ENCODE measurements at regions not wholly inside any gene's neighbourhood (a gene's known extent, or its start where the extent isn't known, plus 50 kb on each side); places are given as distances from the start of the nearest gene placed in this dataset.

GRCh38 chr14:100659345-100660001 is 67.2 kb upstream of the DLK1 start:
- DNase-seq, result no peak

- no peak for DNase-seq
These were observed 66.2 kb upstream of the DLK1 start for GRCh38 chr14:100660498-100660881.

GRCh38 chr14:100660882-100661635 is 65.6 kb upstream of the DLK1 start:
- DNase-seq, result no peak

- peak; percentile 83 for DNase-seq
These were observed 63.6 kb upstream of the DLK1 start for GRCh38 chr14:100662879-100663760.

GRCh38 chr14:100663761-100664052 is 63.0 kb upstream of the DLK1 start:
- DNase-seq, result no peak

- DNase-seq, result no peak
These were observed 62.5 kb upstream of the DLK1 start for GRCh38 chr14:100664231-100664630.

GRCh38 chr14:100664841-100665510 is 61.7 kb upstream of the DLK1 start:
- no peak for DNase-seq

- no peak for DNase-seq
These were observed 61.1 kb upstream of the DLK1 start for GRCh38 chr14:100665511-100666032.

- DNase-seq, result no peak
These were observed 60.3 kb upstream of the DLK1 start for GRCh38 chr14:100666403-100666802.

GRCh38 chr14:100666851-100667250 is 59.8 kb upstream of the DLK1 start:
- no peak for DNase-seq

- DNase-seq, result no peak
These were observed 59.0 kb upstream of the DLK1 start for GRCh38 chr14:100667656-100668055.

- DNase-seq, result no peak
These were observed 58.3 kb upstream of the DLK1 start for GRCh38 chr14:100668352-100668751.

GRCh38 chr14:100669011-100669412 is 57.7 kb upstream of the DLK1 start:
- DNase-seq, result no peak

- no peak for DNase-seq
These were observed 57.2 kb upstream of the DLK1 start for GRCh38 chr14:100669468-100669867.

- DNase-seq, result no peak
These were observed 56.5 kb upstream of the DLK1 start for GRCh38 chr14:100670017-100670752.

GRCh38 chr14:100670753-100671049 is 56.0 kb upstream of the DLK1 start:
- no peak for DNase-seq

GRCh38 chr14:100671386-100671901 is 55.2 kb upstream of the DLK1 start:
- no peak for DNase-seq

- DNase-seq, result no peak
These were observed 54.8 kb upstream of the DLK1 start for GRCh38 chr14:100671906-100672305.

GRCh38 chr14:100673085-100673806 is 53.4 kb upstream of the DLK1 start:
- DNase-seq, result no peak

- no peak for DNase-seq
These were observed 52.9 kb upstream of the DLK1 start for GRCh38 chr14:100673807-100674154.

GRCh38 chr14:100674428-100674827 is 52.3 kb upstream of the DLK1 start:
- DNase-seq, result no peak
